Uterus (tissue), 3 donors: ENCODE measurements at regions not wholly inside any gene's neighbourhood (a gene's known extent, or its start where the extent isn't known, plus 50 kb on each side); places are given as distances from the start of the nearest gene placed in this dataset.

ENCODE experiments used
- DNase-seq, 2 donors: peaks; one replicate each; pipeline ENCODE4 v3.0.0-alpha.2; 2019 to 2020
- H3K27ac ChIP-seq, 2 donors: fragments of 200-600 bp; sonication (generic); 1 replicate in 1 of 2; 2 replicates in 1 of 2; pipeline ENCODE4 v1.5.1; 2016 to 2018
- H3K27me3 ChIP-seq, 2 donors: fragments of 200-600 bp; sonication (generic); one replicate each; pipeline ENCODE4 v1.5.1; 2018 to 2019; ENCODE audit warnings: control low read depth in 1 of 2
- H3K36me3 ChIP-seq, 2 donors: fragments of 200-600 bp; sonication (generic); one replicate each; pipeline ENCODE4 v1.5.1; 2019; ENCODE audit warnings: control low read depth in 1 of 2
- H3K4me1 ChIP-seq, 2 donors: fragments of 200-600 bp; sonication (generic); one replicate each; pipeline ENCODE4 v1.5.1; 2018 to 2019; ENCODE audit warnings: control low read depth in 1 of 2
- H3K4me3 ChIP-seq, 2 donors: fragments of 200-600 bp; sonication (generic); 1 replicate in 1 of 2; 2 replicates in 1 of 2; pipeline ENCODE4 v1.5.1; 2018 to 2019; ENCODE audit warnings: mild to moderate bottlenecking in 1 of 2
- H3K9me3 ChIP-seq, 2 donors: fragments of 200-600 bp; sonication (generic); one replicate each; pipeline ENCODE4 v1.5.1; 2019; ENCODE audit warnings: control low read depth in 1 of 2
- CTCF ChIP-seq, 4 experiments: fragments of 200-600 bp in 2 of 4; fragments of 450-650 bp in 2 of 4; sonication (generic) in 2 of 4; IDR thresholded peaks; one replicate each; pipeline ENCODE4 v1.5.1; 2016 to 2019; ENCODE audit warnings: antibody characterized with exemption in 4 of 4, mild to moderate bottlenecking in 2 of 4, moderate library complexity in 1 of 4
- POLR2A ChIP-seq, 2 donors: fragments of 450-650 bp; IDR thresholded peaks; one replicate each; pipeline ENCODE4 v1.6.1; 2016; ENCODE audit warnings: antibody characterized with exemption in 2 of 2, mild to moderate bottlenecking in 1 of 2, moderate library complexity in 1 of 2
- intact Hi-C: fragments of 100-400 bp; cut with DNase I; formaldehyde crosslinking; loops from one replicate; pipeline ENCODE4 v1.15.1; 2023; ENCODE audit warnings: low total_unique reads
- donor health status: DM: yes; HTN: yes; CAD: no.

GRCh38 chr5:171579976-171580411, 160.5 kb downstream of the FGF18 start:
- intact Hi-C loops = no loop called here
- TF ChIP-seq POLR2A (IDR thresholded peaks at IDR 0.05) (no peak), CTCF (IDR thresholded peaks at IDR 0.05) (no peak)
- H3K9me3 ChIP-seq = no peaks in the 10 kb centered on the region
- DNase-seq = peak; percentile 65 to 67
- H3K27ac ChIP-seq = peak overlapping the region; percentile 67 to 72
- H3K36me3 ChIP-seq = no peaks in the 10 kb centered on the region
- H3K4me3 ChIP-seq = no peak overlapping the region
- H3K27me3 ChIP-seq = no peaks in the 10 kb centered on the region
- peaks cover 0 to 11% of the 10 kb centered on the region in 2 donors for H3K4me1 ChIP-seq

- peak overlapping the region in 1 of 2 donors; percentile 24 for H3K27ac ChIP-seq
- no peak overlapping the region for H3K4me3 ChIP-seq
- intact Hi-C loops = no loop called here
- TF ChIP-seq CTCF (IDR thresholded peaks at IDR 0.05) (no peak), POLR2A (IDR thresholded peaks at IDR 0.05) (no peak)
- DNase-seq = peak in 1 of 2 donors; percentile 32
- H3K27me3 ChIP-seq = no peaks in the 10 kb centered on the region
- H3K36me3 ChIP-seq = no peaks in the 10 kb centered on the region
- no peaks in the 10 kb centered on the region for H3K9me3 ChIP-seq
- H3K4me1 ChIP-seq = peaks cover 0 to 11% of the 10 kb centered on the region in 2 donors
These were observed 161.2 kb downstream of the FGF18 start for GRCh38 chr5:171580502-171581265.

- Histone ChIP-seq H3K27me3 (no peaks in the 10 kb centered on the region), H3K4me1 (peaks cover 0 to 11% of the 10 kb centered on the region in 2 donors), H3K36me3 (no peaks in the 10 kb centered on the region), H3K4me3 (no peak overlapping the region), H3K9me3 (no peaks in the 10 kb centered on the region), H3K27ac (no peak overlapping the region)
- intact Hi-C loops = no loop called here
- TF ChIP-seq POLR2A (IDR thresholded peaks at IDR 0.05) = no peak
- TF ChIP-seq CTCF (IDR thresholded peaks at IDR 0.05) = no peak
- no peak for DNase-seq
These were observed 162.3 kb downstream of the FGF18 start for GRCh38 chr5:171581781-171582180.

- no peak for TF ChIP-seq POLR2A (IDR thresholded peaks at IDR 0.05)
- no peak for TF ChIP-seq CTCF (IDR thresholded peaks at IDR 0.05)
- no peaks in the 10 kb centered on the region for H3K36me3 ChIP-seq
- intact Hi-C loops = no loop called here
- H3K27me3 ChIP-seq = no peaks in the 10 kb centered on the region
- no peak overlapping the region for H3K4me3 ChIP-seq
- H3K27ac ChIP-seq = no peak overlapping the region
- no peak for DNase-seq
- peaks cover 0 to 11% of the 10 kb centered on the region in 2 donors for H3K4me1 ChIP-seq
- H3K9me3 ChIP-seq = no peaks in the 10 kb centered on the region
These were observed 163.4 kb downstream of the FGF18 start for GRCh38 chr5:171582849-171583248.

GRCh38 chr5:171585981-171586380, 166.5 kb downstream of the FGF18 start:
- Histone ChIP-seq H3K27ac (no peak overlapping the region), H3K36me3 (no peaks in the 10 kb centered on the region), H3K4me3 (no peak overlapping the region), H3K4me1 (no peaks in the 10 kb centered on the region), H3K9me3 (no peaks in the 10 kb centered on the region), H3K27me3 (no peaks in the 10 kb centered on the region)
- no peak for DNase-seq
- intact Hi-C loops = no loop called here
- TF ChIP-seq POLR2A (IDR thresholded peaks at IDR 0.05) (no peak), CTCF (IDR thresholded peaks at IDR 0.05) (no peak)
